IPS-18a (cell line): ENCODE measurements at regions not wholly inside any gene's neighbourhood (a gene's known extent, or its start where the extent isn't known, plus 50 kb on each side); places are given as distances from the start of the nearest gene placed in this dataset.

Source experiments
- H3K27ac ChIP-seq: one replicate; pipeline ENCODE4 v1.5.1; 2013; ENCODE audit warnings: low read length
- H3K27me3 ChIP-seq: one replicate; pipeline ENCODE4 v1.6.1; 2013; ENCODE audit warnings: mild to moderate bottlenecking, low read length; ENCODE audit not compliant: control insufficient read depth, insufficient read depth
- H3K36me3 ChIP-seq: one replicate; pipeline ENCODE4 v1.6.1; 2013; ENCODE audit warnings: low read depth, low read length; ENCODE audit not compliant: control insufficient read depth
- H3K4me1 ChIP-seq: one replicate; pipeline ENCODE4 v1.6.1; 2013; ENCODE audit warnings: low read depth, low read length; ENCODE audit not compliant: control insufficient read depth
- H3K4me3 ChIP-seq: one replicate; pipeline ENCODE4 v1.5.1; 2013; ENCODE audit warnings: low read length
- H3K9ac ChIP-seq: one replicate; pipeline ENCODE4 v1.6.1; 2013; ENCODE audit warnings: mild to moderate bottlenecking, low read length, moderate library complexity
- H3K9me3 ChIP-seq: one replicate; pipeline ENCODE4 v1.6.1; 2013; ENCODE audit warnings: low read depth, low read length; ENCODE audit not compliant: control insufficient read depth

DNA sequence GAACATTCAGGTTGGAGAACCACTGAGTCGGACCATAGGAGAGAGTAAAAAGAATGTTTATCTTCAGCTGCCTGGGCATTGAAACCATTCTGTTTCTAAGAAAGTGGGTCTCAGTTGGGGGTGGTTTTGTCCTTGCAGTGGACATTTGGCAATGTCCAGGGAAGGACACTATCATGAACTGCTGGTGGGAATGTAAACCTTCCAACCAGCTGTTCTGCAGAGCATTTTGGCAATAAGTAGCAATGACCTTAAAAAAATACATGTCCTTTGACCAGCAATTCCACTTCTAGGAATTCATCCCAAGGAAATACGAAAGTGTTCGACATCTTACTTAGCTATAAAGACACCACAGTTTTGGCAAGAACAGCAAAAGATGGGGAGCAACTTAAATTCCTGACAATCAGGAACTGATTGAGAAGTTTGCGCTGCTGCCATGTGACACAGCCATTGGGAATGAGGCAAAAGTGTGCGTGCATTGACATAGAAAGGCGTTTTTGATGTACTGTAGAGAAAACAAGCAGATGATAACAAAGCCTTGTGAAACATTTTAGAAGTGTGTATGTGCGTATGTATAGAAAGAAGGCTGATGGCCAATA is 82.9 kb upstream of the MAP1LC3B2 start:
- Histone ChIP-seq H3K4me3 (no peak overlapping the region), H3K9ac (no peak overlapping the region), H3K27ac (no peak overlapping the region), H3K27me3 (no peaks in the 10 kb centered on the region), H3K4me1 (no peaks in the 10 kb centered on the region), H3K9me3 (peaks cover 4% of the 10 kb centered on the region), H3K36me3 (no peaks in the 10 kb centered on the region)

DNA sequence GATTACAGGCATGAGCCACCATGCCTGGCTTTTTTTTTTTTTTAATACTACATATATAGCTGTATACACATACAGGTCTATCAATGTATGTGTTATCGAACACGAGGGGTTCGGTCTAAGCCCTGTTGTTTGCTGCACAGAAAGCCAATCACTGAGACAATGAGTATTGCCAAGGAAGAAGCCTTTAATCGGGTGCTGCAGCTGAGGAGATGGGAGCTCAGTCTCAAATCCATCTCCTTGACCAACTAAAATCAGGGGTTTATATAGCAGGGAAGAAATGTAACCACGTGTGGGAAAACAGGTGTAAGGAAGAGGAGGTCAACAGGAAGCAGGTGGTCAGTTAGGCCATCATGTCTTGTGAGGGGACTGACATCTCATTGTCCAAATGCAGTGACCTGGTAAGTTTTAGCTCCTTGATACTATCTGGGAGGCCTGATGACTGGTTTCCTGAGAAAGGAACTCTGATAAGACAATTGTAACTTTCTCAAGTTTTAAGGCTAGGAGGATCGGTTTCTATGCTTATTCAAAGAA is 80.9 kb upstream of the MAP1LC3B2 start:
- H3K27ac ChIP-seq = no peak overlapping the region
- no peaks in the 10 kb centered on the region for H3K4me1 ChIP-seq
- no peak overlapping the region for H3K9ac ChIP-seq
- no peak overlapping the region for H3K4me3 ChIP-seq
- no peaks in the 10 kb centered on the region for H3K27me3 ChIP-seq
- no peaks in the 10 kb centered on the region for H3K36me3 ChIP-seq
- H3K9me3 ChIP-seq = peaks cover 4% of the 10 kb centered on the region

DNA sequence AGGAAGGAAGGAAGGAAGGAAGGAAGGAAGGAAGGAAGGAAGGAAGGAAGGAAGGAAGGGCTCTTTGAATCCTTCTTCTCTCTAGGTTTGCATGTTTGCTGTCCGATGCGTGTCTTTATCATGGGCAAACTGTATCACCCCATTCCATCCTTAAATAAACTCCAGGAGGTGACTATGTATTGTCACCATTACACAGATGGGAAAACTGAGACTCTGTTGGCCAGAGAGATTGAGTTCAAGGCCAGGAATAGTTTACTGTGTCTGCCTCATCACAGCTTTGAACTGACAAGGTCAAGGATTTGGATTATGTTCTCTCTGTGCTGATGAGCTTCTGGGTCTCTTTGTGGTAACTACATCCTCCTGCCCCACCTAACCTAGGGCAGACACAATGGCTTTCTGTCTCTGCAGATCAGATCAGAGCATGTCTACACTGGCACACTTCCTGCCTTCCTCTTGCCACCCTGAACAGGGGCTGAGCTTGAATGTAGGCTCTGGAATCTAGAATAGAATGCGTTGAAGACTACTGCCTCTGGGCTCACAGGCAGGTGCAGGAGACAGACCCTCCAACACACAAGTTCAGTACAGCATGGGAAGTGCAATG is 78.9 kb upstream of the MAP1LC3B2 start:
- Histone ChIP-seq H3K4me1 (no peaks in the 10 kb centered on the region), H3K9me3 (peaks cover 4% of the 10 kb centered on the region), H3K27ac (no peak overlapping the region), H3K27me3 (no peaks in the 10 kb centered on the region), H3K36me3 (no peaks in the 10 kb centered on the region), H3K9ac (no peak overlapping the region), H3K4me3 (no peak overlapping the region)

DNA sequence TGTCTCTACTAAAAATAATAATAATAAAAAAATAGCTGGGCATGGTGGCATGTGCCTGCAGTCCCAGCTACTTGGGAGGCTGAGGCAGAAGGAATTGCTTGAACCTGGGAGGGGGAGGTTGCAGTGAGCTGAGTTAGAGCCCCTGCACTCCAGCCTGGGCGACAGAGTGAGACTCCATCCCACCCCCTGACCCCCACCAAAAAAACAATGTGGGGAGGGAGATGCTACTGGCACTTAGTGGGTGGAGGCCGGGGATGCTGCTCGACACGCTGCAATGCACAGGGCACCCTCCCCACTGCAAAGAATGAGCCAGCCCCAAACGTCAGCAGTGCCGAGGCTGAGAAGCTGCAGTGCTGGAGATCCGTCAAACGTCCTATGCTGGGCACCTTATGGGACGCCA is 77.5 kb upstream of the MAP1LC3B2 start:
- H3K27ac ChIP-seq = no peak overlapping the region
- H3K27me3 ChIP-seq = no peaks in the 10 kb centered on the region
- no peak overlapping the region for H3K4me3 ChIP-seq
- no peak overlapping the region for H3K9ac ChIP-seq
- H3K4me1 ChIP-seq = no peaks in the 10 kb centered on the region
- no peaks in the 10 kb centered on the region for H3K36me3 ChIP-seq
- H3K9me3 ChIP-seq = no peaks in the 10 kb centered on the region

DNA sequence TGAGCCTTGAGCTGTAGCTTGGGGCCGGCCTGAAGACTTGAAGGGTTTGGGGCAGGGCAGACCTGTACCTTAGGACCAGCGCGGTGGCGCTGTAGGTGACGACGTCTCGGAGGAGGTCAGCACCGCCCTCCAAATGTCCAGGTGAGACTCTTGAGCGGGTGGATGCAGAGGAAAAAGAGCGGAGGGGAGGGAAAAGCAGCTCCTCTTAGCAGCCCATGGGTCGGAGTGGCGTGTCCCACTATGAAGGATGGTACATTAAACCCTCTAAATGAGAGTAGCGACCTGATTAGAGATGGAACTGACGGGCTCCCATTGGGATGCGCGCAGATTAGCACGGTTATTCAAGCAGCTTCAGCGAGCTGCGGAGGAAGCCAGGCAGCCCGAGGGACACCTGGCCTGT is 77.0 kb upstream of the MAP1LC3B2 start:
- no peaks in the 10 kb centered on the region for H3K9me3 ChIP-seq
- H3K36me3 ChIP-seq = no peaks in the 10 kb centered on the region
- H3K4me3 ChIP-seq = no peak overlapping the region
- H3K27ac ChIP-seq = no peak overlapping the region
- no peak overlapping the region for H3K9ac ChIP-seq
- no peaks in the 10 kb centered on the region for H3K4me1 ChIP-seq
- no peaks in the 10 kb centered on the region for H3K27me3 ChIP-seq

DNA sequence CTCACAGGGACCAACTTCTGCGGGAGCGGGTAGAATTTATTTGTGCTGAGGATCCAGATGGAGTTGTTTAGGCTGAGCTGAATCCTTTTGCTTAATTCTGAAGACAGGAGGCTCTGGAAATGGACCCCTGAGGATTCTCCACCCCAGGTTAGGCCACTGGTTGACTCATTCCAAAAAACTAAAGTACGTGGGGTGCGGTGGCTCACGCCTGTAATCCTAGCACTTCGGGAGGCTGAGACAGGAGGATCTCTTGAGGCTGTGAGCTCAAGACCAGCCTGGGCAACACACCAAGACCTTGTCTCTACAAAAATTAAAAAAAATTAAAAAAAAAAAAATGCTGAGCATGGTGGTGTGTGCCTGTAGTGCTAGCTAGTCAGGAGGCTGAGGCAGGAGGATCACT is 76.3 kb upstream of the MAP1LC3B2 start:
- H3K9ac ChIP-seq = no peak overlapping the region
- H3K4me3 ChIP-seq = no peak overlapping the region
- H3K36me3 ChIP-seq = no peaks in the 10 kb centered on the region
- H3K27ac ChIP-seq = no peak overlapping the region
- no peaks in the 10 kb centered on the region for H3K4me1 ChIP-seq
- no peaks in the 10 kb centered on the region for H3K27me3 ChIP-seq
- H3K9me3 ChIP-seq = no peaks in the 10 kb centered on the region

DNA sequence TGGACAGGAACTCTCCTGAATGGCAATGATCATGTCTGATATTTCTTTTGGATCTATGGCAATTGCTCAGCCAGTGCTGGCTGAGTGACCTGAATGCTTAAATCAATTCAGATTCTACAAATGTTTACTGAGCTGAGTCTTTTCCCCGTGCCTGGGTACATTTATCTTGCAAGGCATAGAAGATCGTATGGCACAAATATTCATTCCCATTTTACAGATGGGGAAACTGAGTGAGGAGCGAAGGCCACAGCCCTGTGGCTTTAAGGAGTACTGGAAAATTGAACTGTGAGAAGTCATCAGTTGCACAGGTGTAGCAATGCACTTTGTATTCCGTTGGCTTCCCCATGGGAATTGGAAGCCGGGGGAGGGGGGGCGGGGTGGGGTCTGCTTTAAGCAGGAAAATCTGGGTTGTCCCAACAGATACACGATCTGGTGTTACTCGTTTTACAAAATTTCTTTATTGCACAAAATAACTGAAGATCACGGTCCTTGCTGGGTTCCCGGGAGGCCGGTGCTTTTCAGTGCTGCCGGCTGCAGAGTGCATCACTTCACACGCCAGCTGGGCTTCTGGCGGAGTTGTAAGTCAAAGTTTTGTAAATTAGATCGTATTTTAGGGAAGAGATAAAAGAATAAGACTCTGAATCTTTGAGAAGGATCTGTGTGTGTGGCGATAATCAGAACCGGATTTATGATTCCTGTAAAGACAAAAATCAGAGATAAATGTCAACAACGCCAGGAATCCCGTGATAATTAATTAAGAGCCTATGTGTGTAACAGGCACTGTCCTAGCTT is 75.0 kb upstream of the MAP1LC3B2 start:
- no peak overlapping the region for H3K9ac ChIP-seq
- H3K27ac ChIP-seq = no peak overlapping the region
- no peaks in the 10 kb centered on the region for H3K27me3 ChIP-seq
- H3K4me1 ChIP-seq = no peaks in the 10 kb centered on the region
- no peaks in the 10 kb centered on the region for H3K9me3 ChIP-seq
- H3K4me3 ChIP-seq = no peak overlapping the region
- H3K36me3 ChIP-seq = no peaks in the 10 kb centered on the region

DNA sequence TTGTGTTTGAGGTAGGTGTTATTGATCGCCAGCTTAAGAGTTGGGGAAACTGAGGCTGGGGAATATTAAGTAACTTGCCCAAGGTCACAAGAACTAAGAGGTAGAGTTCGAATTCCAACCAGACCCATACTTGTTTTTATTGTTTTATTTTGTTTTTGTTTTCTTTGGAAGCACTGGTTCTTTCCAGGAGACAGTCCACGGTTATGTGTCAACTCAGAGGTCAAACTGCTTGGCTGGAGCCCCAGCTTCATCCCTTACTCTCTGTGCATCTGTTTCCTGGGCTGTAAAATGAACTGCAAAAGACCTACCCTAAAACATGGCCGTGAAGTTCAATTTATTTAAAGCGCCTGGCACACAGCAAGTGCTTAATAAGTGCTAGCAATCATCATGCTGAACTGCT is 74.4 kb upstream of the MAP1LC3B2 start:
- H3K36me3 ChIP-seq = no peaks in the 10 kb centered on the region
- no peaks in the 10 kb centered on the region for H3K4me1 ChIP-seq
- no peaks in the 10 kb centered on the region for H3K9me3 ChIP-seq
- H3K27ac ChIP-seq = no peak overlapping the region
- no peak overlapping the region for H3K4me3 ChIP-seq
- H3K9ac ChIP-seq = no peak overlapping the region
- H3K27me3 ChIP-seq = no peaks in the 10 kb centered on the region

DNA sequence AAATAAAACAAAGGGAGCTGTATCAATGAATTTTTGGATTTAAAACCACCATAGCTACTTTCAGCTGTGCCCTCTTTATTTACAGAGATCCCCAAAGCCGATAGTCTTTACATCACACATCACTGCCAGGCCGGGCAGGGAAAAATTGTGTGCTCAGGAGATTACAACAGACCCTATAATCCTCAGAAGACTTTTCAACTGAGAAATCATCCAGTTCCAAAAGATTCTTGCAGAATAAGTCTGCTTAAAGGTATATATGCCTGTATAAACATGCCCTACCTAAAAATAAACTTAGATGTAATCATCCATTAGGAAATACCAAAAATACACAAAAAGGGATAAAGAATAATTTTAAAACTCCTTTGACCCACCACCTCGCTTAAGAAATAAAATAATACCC is 70.1 kb upstream of the MAP1LC3B2 start:
- Histone ChIP-seq H3K27me3 (no peaks in the 10 kb centered on the region), H3K4me1 (no peaks in the 10 kb centered on the region), H3K27ac (no peak overlapping the region)

DNA sequence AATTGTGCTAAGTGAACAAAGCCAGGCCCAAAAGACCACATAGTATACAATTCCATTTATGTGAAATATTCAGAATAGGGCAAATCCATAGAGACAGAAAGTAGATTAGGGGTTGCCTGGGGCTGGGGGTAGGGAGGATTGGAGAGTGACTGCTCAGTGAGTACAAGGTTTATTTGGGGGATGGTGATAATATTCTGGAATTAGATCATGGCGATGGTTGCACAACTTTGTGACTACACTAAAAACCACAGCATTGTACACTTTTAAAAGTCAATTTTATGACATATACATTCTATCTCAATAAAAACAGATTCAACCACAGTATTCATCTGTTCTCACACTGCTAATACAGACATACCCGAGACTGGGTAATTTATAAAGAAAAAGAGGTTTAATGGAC is 68.7 kb upstream of the MAP1LC3B2 start:
- Histone ChIP-seq H3K9ac (no peak overlapping the region), H3K4me3 (no peak overlapping the region), H3K36me3 (no peaks in the 10 kb centered on the region), H3K27ac (no peak overlapping the region), H3K9me3 (no peaks in the 10 kb centered on the region), H3K4me1 (no peaks in the 10 kb centered on the region), H3K27me3 (no peaks in the 10 kb centered on the region)

More for the DNA sequence above, 70.1 kb upstream of the MAP1LC3B2 start:
- Histone ChIP-seq H3K9me3 (no peaks in the 10 kb centered on the region), H3K36me3 (no peaks in the 10 kb centered on the region), H3K4me3 (no peak overlapping the region), H3K9ac (no peak overlapping the region)

DNA sequence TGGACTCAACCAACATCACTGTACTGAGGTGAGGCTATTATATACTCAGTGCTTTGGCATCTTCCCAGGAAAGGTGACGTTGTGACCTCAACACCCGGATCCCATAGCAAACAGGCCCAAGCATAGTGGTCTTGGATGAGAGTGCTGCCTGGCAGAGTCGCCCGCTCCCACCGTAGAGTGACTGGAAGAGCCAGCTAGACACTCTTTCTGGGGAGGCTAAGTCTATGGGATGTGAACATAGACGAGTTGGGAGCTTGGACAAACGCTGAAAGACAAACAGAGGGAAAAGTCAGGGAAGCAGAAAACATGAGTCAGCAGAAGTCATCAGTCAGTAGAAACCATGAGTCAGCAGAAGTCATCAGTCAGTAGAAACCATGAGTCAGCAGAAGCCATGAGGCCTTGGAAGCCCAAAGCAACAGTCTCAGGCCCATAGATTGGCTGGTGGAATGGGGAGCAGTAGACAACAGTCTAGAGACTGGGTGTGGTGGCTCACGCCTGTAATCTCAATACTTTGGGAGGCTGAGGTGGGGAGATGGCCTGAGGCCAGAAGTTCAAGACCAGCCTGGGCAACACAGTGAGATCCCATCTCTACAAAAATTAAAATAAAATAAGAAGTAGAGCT is 66.4 kb upstream of the MAP1LC3B2 start:
- Histone ChIP-seq H3K9me3 (no peaks in the 10 kb centered on the region), H3K4me1 (no peaks in the 10 kb centered on the region), H3K9ac (no peak overlapping the region), H3K27me3 (no peaks in the 10 kb centered on the region), H3K4me3 (no peak overlapping the region), H3K36me3 (no peaks in the 10 kb centered on the region), H3K27ac (no peak overlapping the region)
